CD4-positive, alpha-beta T cell (primary cell): ENCODE measurements at regions not wholly inside any gene's neighbourhood (a gene's known extent, or its start where the extent isn't known, plus 50 kb on each side); places are given as distances from the start of the nearest gene placed in this dataset.

Experiments used
- ATAC-seq: fragments of 200-7000 bp; cut with Tn5 transposase; one replicate; pipeline ENCODE4 v1.10.0; 2022; ENCODE audit warnings: mild to moderate bottlenecking; ENCODE audit not compliant: poor library complexity
- CTCF ChIA-PET: fragments of 350-600 bp; sonication (Branson Sonifier 250); formaldehyde crosslinking; loops from one replicate; lab custom pipeline; 2021; ENCODE audit warnings: antibody characterized with exemption, inconsistent platforms; lab: Charles Lee
- POLR2A ChIA-PET: fragments of 350-600 bp; sonication (Branson Sonifier 250); formaldehyde crosslinking; loops from one replicate; lab custom pipeline; 2021; ENCODE audit warnings: antibody characterized with exemption, inconsistent platforms; lab: Charles Lee
- DNase-seq, 14 experiments: peaks; one replicate each; pipeline ENCODE4 v3.0.0-alpha.2; 2013 to 2020; ENCODE audit warnings: mixed read lengths in 2 of 14
- H3K27ac ChIP-seq, 2 donors: one replicate each; pipeline versions ENCODE4 v1.5.1 to v1.7.0; 2013; ENCODE audit warnings: low read length in 2 of 2, low read depth in 1 of 2, mild to moderate bottlenecking in 1 of 2
- H3K27me3 ChIP-seq, 2 experiments: 1 replicate in 1 of 2; 2 replicates in 1 of 2; pipeline versions ENCODE4 v1.6.1 to v1.7.0; 2013; ENCODE audit warnings: low read length in 2 of 2, control low read depth in 1 of 2, mild to moderate bottlenecking in 1 of 2, moderate library complexity in 1 of 2; ENCODE audit not compliant: insufficient read depth in 2 of 2, control insufficient read depth in 1 of 2
- H3K36me3 ChIP-seq: one replicate; pipeline ENCODE4 v1.6.1; 2013; ENCODE audit warnings: low read length, control low read depth; ENCODE audit not compliant: insufficient read depth
- H3K4me1 ChIP-seq: one replicate; pipeline ENCODE4 v1.6.1; 2013; ENCODE audit warnings: low read length, control low read depth; ENCODE audit not compliant: insufficient read depth
- H3K4me3 ChIP-seq: one replicate; pipeline ENCODE4 v1.5.1; 2013; ENCODE audit warnings: mild to moderate bottlenecking, low read length, moderate library complexity
- H3K9me3 ChIP-seq, 2 experiments: 1 replicate in 1 of 2; 2 replicates in 1 of 2; pipeline versions ENCODE4 v1.6.1 to v1.7.0; 2013; ENCODE audit warnings: low read length in 2 of 2, mild to moderate bottlenecking in 2 of 2, control low read depth in 1 of 2, moderate library complexity in 1 of 2; ENCODE audit not compliant: control insufficient read depth in 1 of 2, insufficient read depth in 1 of 2
- H3K27ac Mint-ChIP-seq: one replicate; pipeline ENCODE4 v1.8.0; 2020; ENCODE audit warnings: mixed read lengths
- H3K27me3 Mint-ChIP-seq: one replicate; pipeline ENCODE4 v1.8.0; 2021; ENCODE audit warnings: mixed read lengths
- H3K36me3 Mint-ChIP-seq: one replicate; pipeline ENCODE4 v1.8.0; 2021; ENCODE audit warnings: low read depth, mixed read lengths
- H3K4me1 Mint-ChIP-seq: one replicate; pipeline ENCODE4 v1.8.0; 2021; ENCODE audit warnings: low read depth, mixed read lengths
- H3K4me3 Mint-ChIP-seq: one replicate; pipeline ENCODE4 v1.8.0; 2020; ENCODE audit warnings: mild to moderate bottlenecking, mixed read lengths
- H3K9me3 Mint-ChIP-seq: one replicate; pipeline ENCODE4 v1.8.0; 2020; ENCODE audit warnings: mixed read lengths
- intact Hi-C, 2 experiments: fragments of 100-400 bp; cut with DNase I in 1 of 2; cut with micrococcal nuclease in 1 of 2; formaldehyde crosslinking; loops; one replicate each; pipeline versions ENCODE4 v1.15.1 to v1.9.0; 2023 to 2025; cut with DNase I, micrococcal nuclease
- TF ChIP-seq, protein P1 (sequence below): fragments of 200-600 bp; IDR thresholded peaks from one replicate; pipeline ENCODE4 v1.8.0; 2022; ENCODE audit warnings: antibody characterized with exemption, mild to moderate bottlenecking

DNA sequence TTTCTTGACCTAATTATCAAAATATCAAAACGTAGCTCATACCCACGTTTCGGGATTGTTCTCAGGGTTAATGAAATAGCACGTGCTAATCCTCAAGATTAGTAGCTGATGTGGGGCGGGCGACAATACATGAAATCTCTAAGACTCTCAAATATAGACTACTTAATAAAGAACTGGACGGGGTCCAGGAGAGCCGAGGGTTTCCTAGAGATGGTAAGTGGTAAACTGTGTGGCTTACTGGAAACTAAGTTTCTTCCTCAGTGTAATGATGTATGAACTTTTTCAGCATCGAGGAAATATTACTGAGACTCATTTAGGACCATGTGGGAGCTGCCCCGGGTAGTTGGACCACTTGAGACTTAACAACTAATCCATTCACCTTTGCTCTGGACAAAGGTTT is 453.3 kb upstream of the SALL3 start:
- Histone ChIP-seq H3K4me3 (no peak overlapping the region), H3K9me3 (peaks cover 0 to 36% of the 10 kb centered on the region in 2 experiments), H3K27me3 (no peaks in the 10 kb centered on the region), H3K36me3 (no peaks in the 10 kb centered on the region), H3K27ac (no peak overlapping the region), H3K4me1 (no peaks in the 10 kb centered on the region)
- Mint-ChIP-seq H3K36me3 (no peaks in the 10 kb centered on the region), H3K27ac (no peak overlapping the region), H3K4me1 (no peaks in the 10 kb centered on the region), H3K4me3 (no peak overlapping the region), H3K27me3 (peaks cover 5% of the 10 kb centered on the region), H3K9me3 (peaks cover 2% of the 10 kb centered on the region)
- ChIA-PET POLR2A (interaction anchor here (0.6 kb wide), 1 partner anchor 177 kb away, joined by 3 read pairs; no protein-coding TSS in a partner anchor), CTCF (no interaction called here)
- TF ChIP-seq, protein P1, sequence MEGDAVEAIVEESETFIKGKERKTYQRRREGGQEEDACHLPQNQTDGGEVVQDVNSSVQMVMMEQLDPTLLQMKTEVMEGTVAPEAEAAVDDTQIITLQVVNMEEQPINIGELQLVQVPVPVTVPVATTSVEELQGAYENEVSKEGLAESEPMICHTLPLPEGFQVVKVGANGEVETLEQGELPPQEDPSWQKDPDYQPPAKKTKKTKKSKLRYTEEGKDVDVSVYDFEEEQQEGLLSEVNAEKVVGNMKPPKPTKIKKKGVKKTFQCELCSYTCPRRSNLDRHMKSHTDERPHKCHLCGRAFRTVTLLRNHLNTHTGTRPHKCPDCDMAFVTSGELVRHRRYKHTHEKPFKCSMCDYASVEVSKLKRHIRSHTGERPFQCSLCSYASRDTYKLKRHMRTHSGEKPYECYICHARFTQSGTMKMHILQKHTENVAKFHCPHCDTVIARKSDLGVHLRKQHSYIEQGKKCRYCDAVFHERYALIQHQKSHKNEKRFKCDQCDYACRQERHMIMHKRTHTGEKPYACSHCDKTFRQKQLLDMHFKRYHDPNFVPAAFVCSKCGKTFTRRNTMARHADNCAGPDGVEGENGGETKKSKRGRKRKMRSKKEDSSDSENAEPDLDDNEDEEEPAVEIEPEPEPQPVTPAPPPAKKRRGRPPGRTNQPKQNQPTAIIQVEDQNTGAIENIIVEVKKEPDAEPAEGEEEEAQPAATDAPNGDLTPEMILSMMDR = no peak
- DNase-seq = no peak
- no peak for ATAC-seq
- intact Hi-C loops = no loop called here

DNA sequence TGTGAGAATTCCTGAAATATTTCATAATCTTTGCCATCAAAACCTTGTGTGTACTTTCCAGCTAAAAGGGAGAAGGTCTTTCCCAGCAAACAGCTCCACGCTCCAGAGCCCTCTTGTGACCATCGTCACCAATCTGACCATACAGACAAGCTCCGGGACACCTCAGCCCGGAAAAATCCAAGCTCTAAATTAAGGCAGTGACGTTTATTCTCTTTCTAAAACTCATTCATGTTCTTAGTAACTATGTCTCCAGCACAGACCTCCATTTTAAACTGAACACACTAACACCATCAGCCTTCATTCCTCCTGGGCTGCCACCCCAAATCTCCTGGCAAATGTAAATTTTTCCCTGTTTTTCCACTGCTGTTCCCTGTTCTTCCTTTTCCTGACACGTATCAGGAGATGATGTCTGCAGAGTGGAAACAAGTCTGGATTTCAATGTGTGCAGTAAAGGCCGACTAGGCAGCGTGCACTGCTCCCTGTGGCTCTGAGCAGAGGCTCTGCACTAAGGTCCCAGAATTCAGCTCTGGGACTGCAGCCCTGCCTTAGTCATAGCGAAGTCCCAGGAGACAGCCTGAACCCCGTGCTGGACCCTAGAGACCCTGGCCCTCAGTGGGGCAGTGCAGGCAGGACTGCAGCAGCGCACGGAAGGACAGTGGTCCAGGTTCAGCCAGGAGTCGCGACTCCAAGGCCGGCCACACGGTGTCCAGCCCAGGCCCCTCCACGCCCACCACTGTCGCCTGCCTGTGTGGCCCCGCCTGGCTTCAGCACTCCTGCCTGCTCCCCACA is 452.5 kb upstream of the SALL3 start:
- no peaks in the 10 kb centered on the region for H3K4me1 ChIP-seq
- peaks cover 0 to 28% of the 10 kb centered on the region in 2 experiments for H3K9me3 ChIP-seq
- no peaks in the 10 kb centered on the region for H3K36me3 ChIP-seq
- POLR2A ChIA-PET = no interaction called here
- no peaks in the 10 kb centered on the region for H3K36me3 Mint-ChIP-seq
- no peaks in the 10 kb centered on the region for H3K27me3 ChIP-seq
- no peak overlapping the region for H3K4me3 Mint-ChIP-seq
- H3K4me3 ChIP-seq = no peak overlapping the region
- peaks cover 5% of the 10 kb centered on the region for H3K27me3 Mint-ChIP-seq
- CTCF ChIA-PET = no interaction called here
- no peaks in the 10 kb centered on the region for H3K4me1 Mint-ChIP-seq
- no peak overlapping the region for H3K27ac Mint-ChIP-seq
- peaks cover 2% of the 10 kb centered on the region for H3K9me3 Mint-ChIP-seq
- no peak overlapping the region for H3K27ac ChIP-seq
- DNase-seq (no peak), ATAC-seq (no peak)
- intact Hi-C loops = no loop called here
- TF ChIP-seq, protein P1 = no peak

DNA sequence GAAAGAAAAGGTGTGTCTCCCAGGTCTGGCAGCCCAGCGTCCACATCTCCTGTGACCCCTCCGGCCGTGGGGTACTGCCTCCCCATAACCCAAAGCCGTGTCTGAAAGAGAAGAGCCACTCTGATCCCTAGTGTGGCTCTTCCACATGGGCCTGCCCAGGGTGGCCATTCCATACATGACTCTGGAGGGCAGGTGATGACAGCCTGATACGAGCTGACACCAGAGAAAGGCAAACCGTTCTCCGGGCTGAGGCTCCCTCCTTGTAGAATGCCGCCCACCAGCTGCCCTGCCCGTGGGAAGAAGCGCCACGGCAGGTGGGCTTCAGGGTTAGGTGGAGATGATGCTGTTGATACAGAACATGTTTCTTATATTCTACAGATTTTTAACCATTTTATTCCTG is 451.6 kb upstream of the SALL3 start:
- Histone ChIP-seq H3K27me3 (no peaks in the 10 kb centered on the region), H3K36me3 (no peaks in the 10 kb centered on the region), H3K9me3 (peaks cover 0 to 24% of the 10 kb centered on the region in 2 experiments), H3K4me1 (no peaks in the 10 kb centered on the region), H3K4me3 (no peak overlapping the region), H3K27ac (no peak overlapping the region)
- Mint-ChIP-seq H3K4me1 (no peaks in the 10 kb centered on the region), H3K27me3 (peaks cover 5% of the 10 kb centered on the region), H3K9me3 (peaks cover 2% of the 10 kb centered on the region), H3K27ac (no peak overlapping the region), H3K36me3 (no peaks in the 10 kb centered on the region), H3K4me3 (no peak overlapping the region)
- CTCF ChIA-PET = no interaction called here
- TF ChIP-seq, protein P1 = no peak
- POLR2A ChIA-PET = no interaction called here
- DNase-seq (no peak), ATAC-seq (no peak)
- intact Hi-C loops = no loop called here
